SHP77 (cell line): ENCODE measurements at regions not wholly inside any gene's neighbourhood (a gene's known extent, or its start where the extent isn't known, plus 50 kb on each side); places are given as distances from the start of the nearest gene placed in this dataset.

ENCODE experiments used
- DNase-seq, 2 experiments: peaks; one replicate each; lab custom pipeline; 2025; lab: John Stamatoyannopoulos, UW

DNA sequence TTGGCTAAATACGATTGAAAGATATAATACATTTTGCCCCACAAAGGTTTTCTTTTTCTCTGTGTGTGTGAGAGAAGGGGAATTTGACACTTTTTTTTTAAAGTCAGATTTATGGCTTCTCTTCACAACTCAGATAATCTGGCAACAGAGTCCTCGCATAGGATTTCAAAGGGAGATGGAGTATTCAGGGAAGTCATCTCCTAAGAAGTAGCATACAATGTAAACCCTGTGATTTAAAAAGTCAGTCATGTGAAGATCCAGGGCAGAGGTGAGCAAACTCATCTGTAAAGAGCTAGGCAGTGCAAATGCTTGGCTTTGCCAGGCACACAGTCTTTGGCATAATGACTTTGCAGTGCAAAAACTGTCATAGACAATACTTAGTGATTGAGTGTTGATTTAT, 1526.3 kb downstream of the AACS start:
- DNase-seq: no peak

DNA sequence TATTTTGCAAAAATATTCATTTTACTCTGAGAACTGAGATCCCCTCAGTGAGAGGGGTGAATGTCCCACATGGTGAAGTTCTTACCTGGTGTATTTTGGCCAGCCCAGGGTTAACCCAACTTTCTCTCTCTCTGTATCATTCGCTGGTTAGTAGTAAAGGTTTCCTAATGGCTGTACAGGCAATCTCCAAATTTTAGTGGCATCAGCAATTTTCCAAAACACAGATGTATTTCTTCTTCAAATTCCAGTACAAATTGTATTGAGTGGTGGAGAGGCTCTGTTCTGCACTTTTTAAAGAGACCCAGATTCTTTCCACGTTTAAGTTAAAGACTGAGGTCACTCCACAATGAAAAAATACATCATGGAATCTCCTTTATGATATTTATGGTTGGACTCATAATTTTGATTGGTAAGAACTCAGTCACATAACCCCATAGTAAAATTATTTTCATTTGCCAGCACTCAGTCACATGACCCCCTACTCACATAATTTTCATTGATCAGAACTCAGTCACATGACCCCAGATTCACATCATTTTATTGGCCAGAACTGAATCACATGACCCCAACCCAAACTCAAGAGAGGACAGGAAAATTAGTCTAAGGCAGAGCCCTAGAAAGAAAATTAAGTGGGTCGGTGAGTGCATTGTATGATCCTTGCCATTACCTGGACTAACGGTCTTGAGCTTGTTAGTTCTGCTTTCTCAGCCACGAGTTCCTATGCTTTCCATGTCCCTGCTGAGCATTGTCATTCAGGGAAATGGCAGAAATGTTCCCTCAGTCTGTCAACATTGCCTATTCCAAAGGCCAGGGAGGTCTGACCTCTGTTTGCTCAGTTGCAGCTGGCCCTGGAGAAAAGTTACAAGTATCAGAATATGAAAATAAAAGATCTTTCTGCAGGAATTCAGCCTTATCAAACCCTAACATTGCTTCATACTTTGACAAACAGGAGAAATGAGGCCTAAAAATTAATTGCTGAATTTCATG, 1536.2 kb downstream of the AACS start:
- DNase-seq: no peak

DNA sequence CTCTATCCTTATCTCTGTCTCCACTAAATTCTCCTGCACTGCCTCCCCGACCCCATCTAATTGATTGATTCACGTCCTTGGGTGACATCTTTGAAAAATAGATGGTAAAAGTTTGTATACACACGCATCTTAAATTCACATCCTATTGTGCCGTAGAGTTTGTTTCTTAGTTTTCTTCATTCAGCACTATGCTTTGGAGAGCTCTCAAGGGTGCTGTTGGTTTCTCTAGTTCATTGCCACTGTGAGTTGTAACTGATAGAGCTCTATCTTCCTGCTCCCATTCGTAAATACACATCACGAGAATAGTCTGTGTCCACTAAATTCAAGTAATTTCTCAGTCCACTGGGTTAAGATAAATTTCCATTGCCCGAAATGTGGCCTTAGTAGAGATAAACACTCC, 1537.4 kb downstream of the AACS start:
- DNase-seq: no peak

DNA sequence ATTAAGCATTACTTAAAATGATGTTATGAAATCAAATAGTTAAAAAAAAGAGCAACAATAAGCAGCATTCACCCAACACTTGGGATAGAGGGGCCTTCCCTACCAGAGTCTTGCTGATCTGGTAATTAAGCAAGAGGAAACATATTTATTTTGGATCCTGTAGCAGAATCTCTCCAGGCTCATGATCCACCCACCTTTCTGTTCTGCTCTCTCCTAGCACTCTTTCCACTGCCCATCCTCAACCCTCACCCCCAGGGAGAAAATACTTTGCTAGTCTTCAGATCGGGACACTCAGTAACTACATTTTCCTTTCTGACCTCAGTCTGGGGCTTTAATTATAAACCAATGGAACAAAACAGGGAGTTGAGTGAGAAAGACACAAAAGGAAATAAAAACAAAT, 1541.9 kb downstream of the AACS start:
- DNase-seq: no peak

DNA sequence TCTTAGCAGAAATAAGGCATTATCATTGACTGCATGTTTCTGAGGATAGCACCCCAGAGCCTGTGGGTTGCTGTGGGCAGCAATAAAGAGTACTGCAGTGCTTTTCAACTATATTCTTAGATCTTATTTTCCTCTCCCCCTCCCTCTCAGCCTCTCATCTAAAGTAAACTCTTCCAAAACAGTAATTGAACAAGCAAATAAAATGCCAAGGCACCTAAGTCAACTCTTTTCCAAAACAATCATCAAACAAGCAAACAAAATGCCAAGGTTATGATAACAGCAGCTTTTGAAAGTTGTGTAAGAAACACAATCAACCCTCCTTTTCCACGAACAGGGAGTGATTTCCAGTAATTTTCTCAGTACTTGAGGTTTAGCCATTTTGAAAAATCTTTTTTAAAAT, 1542.6 kb downstream of the AACS start:
- no peak for DNase-seq

DNA sequence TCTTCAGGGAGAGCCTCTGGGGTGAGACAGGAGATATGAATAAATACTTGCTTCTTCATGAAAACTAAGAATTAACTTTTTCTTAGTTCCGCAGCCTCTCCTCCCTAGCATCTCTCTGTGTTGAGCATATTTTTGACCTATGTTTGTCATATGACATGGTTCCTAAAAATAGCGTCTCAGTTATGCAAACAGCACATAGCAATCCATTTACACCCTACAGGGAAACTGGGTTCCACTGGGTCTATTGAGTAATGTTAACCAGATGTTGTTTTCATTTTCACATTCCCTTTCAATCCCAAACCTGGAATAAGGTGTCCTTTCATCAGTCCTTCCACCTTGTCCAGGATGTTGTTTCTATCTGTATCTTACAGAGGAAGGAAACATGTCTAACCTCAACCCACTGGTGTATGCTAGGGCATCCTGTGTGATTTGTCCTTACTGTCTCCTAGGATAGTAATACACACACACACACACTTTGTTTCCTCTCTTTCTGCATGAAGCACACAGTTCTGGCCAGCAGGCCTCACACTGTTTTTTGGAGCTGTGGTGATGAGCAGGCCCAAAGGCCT, 1543.5 kb downstream of the AACS start:
- no peak for DNase-seq

DNA sequence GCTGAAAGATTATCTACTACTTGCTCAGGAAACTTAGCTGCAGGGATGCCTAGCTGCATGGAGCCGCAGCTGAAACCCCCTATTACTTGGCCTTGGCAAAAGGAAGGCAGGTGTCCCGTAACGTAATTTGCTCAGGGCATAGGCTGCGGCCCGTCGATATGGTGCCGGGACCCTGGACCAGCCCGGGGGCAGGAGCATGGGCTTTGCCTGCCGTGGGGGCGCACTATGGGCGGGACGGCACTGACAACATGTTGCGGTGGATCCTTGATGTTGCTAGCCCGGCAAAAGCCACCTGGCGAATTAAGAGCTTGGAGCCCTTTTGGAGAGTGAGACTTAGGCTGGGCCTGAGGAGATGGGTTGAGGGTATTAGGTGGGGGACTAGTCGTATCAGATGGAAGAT, 1551.2 kb downstream of the AACS start:
- no peak for DNase-seq

DNA sequence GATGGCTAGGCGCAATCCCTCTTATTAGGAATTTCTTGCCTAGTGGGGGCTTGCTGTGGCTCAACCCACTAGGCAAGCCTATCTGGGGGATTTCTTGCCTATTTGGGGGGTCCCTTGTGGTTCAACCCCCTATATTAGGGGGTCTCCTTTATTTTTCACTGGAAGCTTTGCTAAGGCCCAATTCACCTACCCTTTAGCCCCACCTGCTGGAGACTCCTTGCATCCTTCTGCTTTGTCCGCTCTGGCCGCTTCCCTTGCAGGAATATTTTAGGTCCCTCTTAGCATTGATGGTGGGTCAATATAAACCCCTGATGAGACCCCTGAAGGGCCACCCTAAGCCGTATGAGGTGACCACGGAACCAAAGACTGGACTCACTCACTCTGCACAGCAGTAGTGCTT, 1552.1 kb downstream of the AACS start:
- DNase-seq: peak; percentile 32 to 34

DNA sequence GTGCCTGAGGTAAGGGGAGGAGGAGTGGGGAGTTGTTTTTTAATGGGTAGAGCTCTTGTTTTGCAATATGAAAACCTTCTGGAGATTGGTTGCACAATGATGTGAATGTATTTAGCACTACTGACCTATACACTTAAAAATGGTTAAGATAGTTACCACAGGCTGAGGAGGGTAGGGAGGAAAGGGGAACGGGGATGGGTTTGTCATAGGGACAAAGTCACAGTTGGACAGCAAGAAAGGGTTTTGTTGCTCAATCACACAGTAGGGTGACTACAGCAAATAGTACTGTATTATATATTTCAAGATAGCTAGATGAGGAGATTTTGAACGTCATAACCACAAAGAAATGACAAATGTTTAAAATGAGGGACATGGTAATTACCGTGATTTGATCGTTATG, 1562.4 kb downstream of the AACS start:
- no peak for DNase-seq

DNA sequence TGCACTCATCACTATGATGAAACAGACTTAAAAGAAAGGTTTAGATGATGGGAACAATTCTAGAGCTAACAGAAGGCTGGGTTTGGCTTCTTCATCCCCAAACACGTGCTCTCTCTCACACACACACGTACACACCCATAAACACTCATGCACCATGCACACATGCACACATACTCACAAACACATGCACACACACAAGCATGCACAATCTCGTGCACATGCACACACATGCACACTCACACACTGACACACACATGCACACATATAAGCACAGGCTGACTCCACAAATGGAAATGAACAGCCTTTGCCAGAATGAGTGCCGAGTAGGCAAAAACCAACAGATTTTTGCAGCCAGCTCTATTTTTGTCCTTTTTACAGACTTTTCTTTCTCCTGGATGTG, 1571.6 kb downstream of the AACS start:
- DNase-seq: no peak

DNA sequence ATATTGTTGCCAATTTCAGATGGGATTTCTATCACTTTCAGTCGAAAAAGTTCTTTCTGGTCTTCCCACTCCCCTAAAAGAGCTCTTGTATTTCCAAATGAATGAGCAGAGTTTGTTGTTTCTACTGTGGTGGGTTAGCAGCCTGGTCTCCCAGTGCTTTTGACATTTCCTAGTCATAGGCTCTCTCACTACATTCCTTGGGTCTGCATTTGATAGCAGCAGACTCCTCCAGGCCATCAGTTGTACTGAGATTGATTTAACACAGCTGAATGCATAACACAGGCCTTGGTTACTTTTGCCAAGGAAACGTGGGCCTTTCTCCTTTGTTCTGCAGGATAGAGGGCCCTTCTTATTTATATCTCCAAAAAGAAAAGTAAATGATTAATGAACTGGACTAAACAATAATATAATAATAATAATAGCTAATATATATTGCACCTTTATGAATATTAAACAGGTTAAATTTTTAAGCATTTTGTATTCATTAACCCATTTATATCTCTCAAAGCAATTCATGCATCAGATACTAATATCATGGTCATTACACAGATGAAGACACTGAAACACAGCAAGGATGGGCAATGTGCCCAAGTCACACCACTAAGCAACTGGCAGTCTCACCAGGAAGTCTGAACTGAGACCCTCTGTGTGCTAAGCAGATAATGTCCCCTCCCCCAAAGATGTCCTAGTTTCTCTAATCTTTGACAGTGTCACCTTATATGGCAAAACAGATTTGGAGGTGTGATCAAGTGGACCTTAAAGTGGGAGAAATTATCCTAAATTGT, 1579.2 kb downstream of the AACS start:
- DNase-seq: no peak

DNA sequence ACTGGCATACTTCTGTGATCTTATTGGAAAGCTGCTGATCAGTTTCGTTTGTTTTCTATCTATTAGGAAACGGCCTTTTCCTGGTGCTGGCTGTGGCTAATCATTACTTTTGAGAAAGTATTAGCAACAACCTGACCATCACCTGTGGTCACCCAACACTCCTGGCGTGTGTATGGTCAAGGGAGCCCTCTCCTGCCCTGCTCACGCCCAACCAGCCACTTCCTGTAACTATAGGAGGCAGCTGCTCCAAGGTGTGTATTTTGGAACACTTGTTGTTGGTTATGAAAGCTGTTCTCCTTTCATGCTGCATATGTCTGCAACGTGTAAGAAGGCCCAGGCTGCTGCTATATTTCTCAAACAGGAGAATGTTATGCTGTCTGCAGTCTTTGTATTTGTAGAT, 1582.8 kb downstream of the AACS start:
- DNase-seq: no peak

DNA sequence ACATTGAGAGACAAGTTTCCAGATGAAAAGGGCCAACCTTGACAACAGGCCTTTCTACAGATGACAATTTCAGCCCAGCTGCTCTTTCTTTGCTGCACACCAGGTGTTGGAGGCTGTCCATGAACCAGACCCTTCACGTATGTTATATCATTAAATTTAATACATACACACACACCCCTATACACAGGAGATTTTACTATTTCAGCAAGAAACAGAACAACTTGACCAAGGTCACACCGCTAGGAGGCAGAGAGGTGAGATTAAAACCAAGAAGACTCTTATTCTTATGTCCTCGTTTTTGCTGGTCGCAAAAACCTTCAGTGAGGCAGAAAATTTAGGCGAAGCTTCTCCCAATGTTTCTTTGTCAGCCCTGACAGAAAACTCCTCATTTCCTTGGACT, 1585.9 kb downstream of the AACS start:
- DNase-seq: no peak

DNA sequence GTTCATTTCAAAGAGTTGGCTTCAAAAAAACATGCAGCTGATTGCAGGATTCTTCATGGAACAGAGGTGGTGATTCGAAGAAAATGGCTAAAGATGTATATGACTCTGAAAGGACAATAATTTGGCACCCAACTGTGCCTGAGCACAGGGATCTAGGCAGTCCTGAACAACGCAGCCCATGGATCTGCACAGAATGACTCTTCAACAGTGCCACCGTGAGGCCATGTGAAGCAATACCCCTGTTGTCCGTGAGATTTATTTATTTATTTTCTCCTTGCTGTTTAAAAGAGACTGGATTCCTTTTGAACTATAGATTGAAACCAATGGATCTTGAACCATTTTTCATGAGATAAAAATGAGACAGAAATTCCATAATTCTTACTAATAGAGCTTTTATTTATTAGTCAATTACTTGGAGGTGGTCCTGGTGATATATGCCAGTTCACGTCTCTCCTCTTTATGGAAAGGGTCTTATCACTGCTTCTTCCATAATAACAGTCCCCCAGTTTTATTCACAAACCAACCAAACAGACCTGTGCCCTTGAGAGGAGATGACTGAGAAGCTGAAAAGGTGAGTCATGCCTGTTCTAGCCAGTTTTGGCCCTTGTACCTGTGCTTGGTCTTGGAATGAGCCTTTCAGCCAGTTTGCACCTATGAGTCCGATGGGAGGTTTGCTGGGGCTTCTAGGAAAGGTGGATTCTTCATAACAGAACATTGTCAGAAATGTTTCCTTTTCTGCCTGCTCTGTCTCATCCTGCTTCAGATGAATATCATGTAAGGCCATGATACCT, 1598.3 kb downstream of the AACS start:
- peak; percentile 46 to 55 for DNase-seq

DNA sequence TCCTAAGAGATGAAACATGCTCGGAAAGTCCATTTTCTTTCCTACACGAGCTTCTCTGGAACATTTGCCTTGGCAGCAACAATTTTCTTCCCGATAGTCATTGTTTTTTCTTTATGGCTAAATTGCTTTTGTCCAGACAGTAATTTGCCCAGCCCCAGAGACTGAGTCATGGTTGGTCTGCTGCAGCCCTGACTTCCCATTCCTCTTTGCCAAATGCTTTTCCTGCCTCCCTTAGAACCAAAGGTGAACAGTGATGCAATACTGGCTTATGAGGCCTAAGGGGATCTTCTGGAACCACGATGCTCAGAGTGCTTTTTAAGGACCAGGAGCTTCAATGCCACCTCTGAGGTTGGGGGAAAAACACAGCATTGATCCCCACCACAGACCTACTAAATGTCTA, 1599.6 kb upstream of the TMEM132C start:
- no peak for DNase-seq

DNA sequence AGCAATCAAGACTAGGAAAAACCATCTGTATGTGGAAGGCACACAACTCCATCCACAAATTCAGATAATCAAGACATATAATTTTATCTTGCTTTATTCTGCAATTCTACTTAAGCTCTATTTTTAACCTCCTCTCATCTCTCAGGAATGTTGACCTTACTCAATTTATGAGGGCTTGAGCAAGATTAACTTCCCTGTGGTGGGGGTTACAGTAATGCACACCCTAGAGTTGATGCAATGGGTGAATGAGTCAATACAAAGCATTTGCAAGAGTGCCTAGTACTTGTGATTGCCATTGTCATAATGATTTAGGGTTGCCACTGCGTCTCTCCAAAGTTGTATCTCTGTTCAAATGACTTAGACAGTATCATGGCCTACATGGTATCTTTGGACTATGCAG, 1598.4 kb upstream of the TMEM132C start:
- DNase-seq: no peak

DNA sequence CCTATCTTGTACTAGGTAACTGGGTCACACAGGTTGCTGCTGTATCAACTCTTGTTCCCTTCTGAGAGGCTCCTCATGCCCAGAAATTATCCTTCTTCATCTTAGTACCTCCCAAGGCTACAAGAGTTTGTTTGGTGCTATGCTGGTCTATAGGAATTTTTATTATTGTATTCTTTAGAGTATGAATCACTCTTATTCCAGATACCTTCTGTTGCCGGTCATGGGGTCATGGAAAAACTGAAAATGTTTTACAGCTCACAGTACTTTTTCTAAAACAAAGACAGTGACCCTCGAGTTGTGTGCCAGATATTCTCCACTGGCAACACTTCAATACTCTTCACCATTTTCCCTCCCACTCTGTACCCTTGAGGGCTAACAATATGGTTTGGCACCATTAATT, 1598.0 kb upstream of the TMEM132C start:
- DNase-seq: no peak

DNA sequence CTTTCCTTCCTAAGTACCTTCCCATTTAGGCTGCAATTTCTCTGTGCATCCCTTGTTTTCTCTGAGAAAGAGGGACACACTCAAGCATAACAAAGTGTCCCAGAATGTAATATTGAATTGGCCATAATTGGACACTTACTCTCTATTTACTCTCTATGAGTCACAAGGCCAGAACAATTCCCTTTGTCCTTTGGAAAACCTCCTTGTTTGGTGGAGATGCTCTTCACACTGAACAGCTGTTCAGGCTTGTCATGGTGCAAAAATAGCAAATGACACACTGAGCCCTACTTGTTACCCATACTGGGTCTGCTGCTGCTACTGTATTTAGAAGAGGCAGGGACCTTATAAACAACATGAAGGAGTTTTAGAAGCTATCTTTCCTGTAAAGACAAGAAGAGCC, 1590.5 kb upstream of the TMEM132C start:
- peak; percentile 90 for DNase-seq

DNA sequence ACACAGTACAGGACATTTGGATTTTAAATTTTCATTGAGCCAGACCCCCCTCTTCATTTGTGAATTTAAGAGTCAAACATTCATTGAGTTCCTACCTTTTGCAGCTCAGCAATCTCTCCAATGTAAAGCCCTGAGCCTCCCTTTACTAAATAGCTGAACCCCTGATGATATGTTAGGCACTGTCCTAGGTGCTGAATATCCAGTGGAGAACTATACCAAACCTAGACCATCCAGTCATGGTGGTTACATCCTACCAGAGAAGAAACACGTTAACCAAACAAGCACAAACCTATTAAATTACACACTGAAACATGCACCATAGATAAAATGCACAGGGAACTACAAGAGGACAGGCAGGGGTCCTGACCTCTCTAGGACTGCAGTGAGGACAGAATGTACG, 1585.3 kb upstream of the TMEM132C start:
- DNase-seq: no peak

DNA sequence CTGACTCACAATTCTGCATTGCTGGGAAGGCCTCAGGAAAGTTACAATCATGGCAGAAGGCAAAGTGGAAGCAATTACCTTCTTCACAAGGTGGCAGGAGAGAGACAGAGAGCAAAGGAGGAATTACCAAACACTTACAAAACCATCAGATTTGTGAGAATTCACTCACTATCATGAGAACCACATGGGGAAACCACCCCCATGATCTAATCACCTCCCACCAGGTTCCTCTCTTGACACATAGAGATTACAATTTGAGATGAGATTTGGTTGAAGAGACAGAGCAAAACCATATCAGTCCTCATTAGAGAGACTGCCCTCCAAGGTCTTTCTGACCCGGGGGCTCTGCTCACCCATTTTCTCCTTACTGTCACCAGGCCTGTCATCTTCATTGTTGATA, 1582.3 kb upstream of the TMEM132C start:
- DNase-seq: no peak

DNA sequence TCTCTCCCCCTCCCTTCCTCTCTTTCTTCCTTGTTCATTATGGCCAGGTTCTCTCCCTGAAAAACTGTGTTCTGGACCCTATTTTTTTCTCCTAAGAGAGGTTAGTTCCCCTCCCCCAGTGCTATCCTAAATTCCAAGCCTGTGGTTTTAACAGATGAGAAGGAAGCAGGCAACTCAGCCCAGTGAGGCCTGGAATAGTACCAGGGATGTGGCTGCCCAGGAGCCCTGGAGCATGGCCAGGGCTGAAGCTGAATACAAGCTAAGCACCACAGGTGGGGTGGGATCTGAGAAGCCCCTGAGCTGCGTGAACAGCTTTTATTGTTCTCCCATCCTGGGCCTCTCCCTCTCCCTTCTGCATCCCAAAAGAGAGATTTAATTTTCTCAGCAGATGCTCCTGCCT, 1581.3 kb upstream of the TMEM132C start:
- DNase-seq: no peak

DNA sequence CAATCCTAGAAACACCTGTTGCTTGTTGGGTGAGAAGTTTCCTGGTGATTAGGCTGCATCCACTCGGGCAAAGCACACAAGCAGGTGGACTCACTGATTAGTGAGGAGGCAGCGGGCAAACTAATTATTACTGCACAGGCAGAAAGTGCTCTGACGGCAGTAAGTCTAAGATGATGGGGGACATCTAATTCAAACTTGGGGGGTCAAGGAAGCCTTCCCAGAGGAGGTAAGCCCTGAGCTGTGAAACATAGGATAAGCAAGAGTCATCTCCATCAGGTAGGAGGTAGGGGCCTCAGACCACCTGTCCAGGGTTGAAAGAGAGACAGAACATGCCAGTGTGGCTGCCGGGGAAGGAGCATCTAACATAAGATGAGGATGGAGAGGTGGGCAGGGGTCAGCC, 1578.4 kb upstream of the TMEM132C start:
- DNase-seq: no peak
